OCI-LY7 (cell line): ENCODE measurements at regions not wholly inside any gene's neighbourhood (a gene's known extent, or its start where the extent isn't known, plus 50 kb on each side); places are given as distances from the start of the nearest gene placed in this dataset.

ENCODE experiments used
- BruUV-seq: library from RNA; stranded (reverse); fragments of 400-500 nt; replicated peaks from 2 replicates; lab custom pipeline; 2021; lab: Mats Ljungman, UMichigan
- CTCF ChIA-PET: fragments of 300-600 bp; sonication (Branson Sonifier 250); formaldehyde crosslinking; loops from one replicate; lab custom pipeline; 2022; ENCODE audit warnings: antibody characterized with exemption; ENCODE audit not compliant: unreplicated experiment; lab: Charles Lee
- POLR2A ChIA-PET: fragments of 300-600 bp; sonication (Branson Sonifier 250); formaldehyde crosslinking; loops from one replicate; lab custom pipeline; 2022; ENCODE audit warnings: antibody characterized with exemption; lab: Charles Lee
- DNase-seq: peaks from one replicate; pipeline ENCODE4 v3.0.0-alpha.2; 2015; ENCODE audit warnings: low spot score
- H2AFZ ChIP-seq: fragments of 200-600 bp; sonication (generic), shearing (Covaris generic); 2 replicates; pipeline ENCODE4 v1.6.1; 2014; ENCODE audit warnings: mild to moderate bottlenecking, antibody characterized with exemption, low read length, moderate library complexity
- H3K27ac ChIP-seq: fragments of 200-600 bp; sonication (generic); 2 replicates; pipeline ENCODE4 v1.5.1; 2014; ENCODE audit warnings: mixed run types, low read depth, mild to moderate bottlenecking, moderate library complexity, low read length, inconsistent platforms; ENCODE audit not compliant: poor library complexity, severe bottlenecking
- H3K36me3 ChIP-seq: fragments of 200-600 bp; sonication (generic); 2 replicates; pipeline ENCODE4 v1.6.1; 2014; ENCODE audit warnings: mild to moderate bottlenecking, antibody characterized with exemption, low read length, moderate library complexity, mixed read lengths; ENCODE audit not compliant: insufficient read depth
- H3K4me1 ChIP-seq: fragments of 200-600 bp; sonication (generic); 2 replicates; pipeline ENCODE4 v1.5.1; 2014; ENCODE audit warnings: mild to moderate bottlenecking, low read length; ENCODE audit not compliant: insufficient read depth, poor library complexity, severe bottlenecking
- H3K4me2 ChIP-seq: fragments of 200-600 bp; sonication (generic); 2 replicates; pipeline ENCODE4 v1.6.1; 2014; ENCODE audit warnings: mild to moderate bottlenecking, low read length
- H3K4me3 ChIP-seq: fragments of 200-600 bp; sonication (generic); 2 replicates; pipeline ENCODE4 v1.5.1; 2014; ENCODE audit warnings: mild to moderate bottlenecking, low read depth, low read length; ENCODE audit not compliant: poor library complexity, severe bottlenecking
- H3K79me2 ChIP-seq: fragments of 200-600 bp; sonication (generic); 2 replicates; pipeline ENCODE4 v1.6.1; 2016; ENCODE audit warnings: low read depth, mild to moderate bottlenecking, low read length, moderate library complexity, mixed read lengths; ENCODE audit not compliant: insufficient read depth
- H3K9me2 ChIP-seq: fragments of 200-600 bp; sonication (generic); 2 replicates; pipeline ENCODE4 v1.6.1; 2016; ENCODE audit warnings: mild to moderate bottlenecking, low read length, mixed read lengths; ENCODE audit not compliant: insufficient read depth
- H3K9me3 ChIP-seq: fragments of 200-600 bp; sonication (generic); 2 replicates; pipeline ENCODE4 v1.6.1; 2014; ENCODE audit warnings: mild to moderate bottlenecking, mixed run types, low read length, mixed read lengths
- H4K20me1 ChIP-seq: fragments of 200-600 bp; sonication (generic); 2 replicates; pipeline ENCODE4 v1.6.1; 2014; ENCODE audit warnings: mild to moderate bottlenecking, antibody characterized with exemption, low read length, moderate library complexity, mixed read lengths; ENCODE audit not compliant: insufficient read depth
- CTCF ChIP-seq: fragments of 200-600 bp; sonication (generic); conservative IDR thresholded peaks from 2 replicates; pipeline ENCODE4 v1.5.1; 2014; ENCODE audit warnings: mild to moderate bottlenecking, antibody characterized with exemption, low read length, moderate library complexity, mixed read lengths
- EZH2phosphoT487 ChIP-seq: fragments of 200-600 bp; sonication (generic); IDR thresholded peaks from 2 replicates; pipeline ENCODE4 v1.6.1; 2018; ENCODE audit warnings: low read depth, borderline replicate concordance, mild to moderate bottlenecking, mixed run types, antibody characterized with exemption, low read length, moderate library complexity, mixed read lengths
- intact Hi-C: fragments of 100-400 bp; cut with micrococcal nuclease; formaldehyde crosslinking; loops from one replicate; pipeline ENCODE4 v1.10.0; 2022; ENCODE audit not compliant: unreplicated experiment

- ChIA-PET CTCF (no interaction called here), POLR2A (no interaction called here)
- BruUV-seq, result no TSS peak
- H3K4me1 ChIP-seq, result no peaks in the 10 kb centered on the region
- TF ChIP-seq CTCF, result no peak
- TF ChIP-seq EZH2phosphoT487, result no peak
- H3K9me3 ChIP-seq, result no peaks in the 10 kb centered on the region
- intact Hi-C loops, result no loop called here
- H3K4me3 ChIP-seq, result no peak overlapping the region
- H3K36me3 ChIP-seq, result no peaks in the 10 kb centered on the region
- no peak overlapping the region for H2AFZ ChIP-seq
- H3K79me2 ChIP-seq, result no peaks in the 10 kb centered on the region
- DNase-seq, result no peak
- H3K9me2 ChIP-seq, result no peaks in the 10 kb centered on the region
- H3K27ac ChIP-seq, result no peak overlapping the region
- H3K4me2 ChIP-seq, result no peak overlapping the region
- H4K20me1 ChIP-seq, result no peaks in the 10 kb centered on the region
These were observed 484.5 kb downstream of the IGSF11 start for GRCh38 chr3:118550122-118550521.

- Histone ChIP-seq H3K36me3 (no peaks in the 10 kb centered on the region), H3K4me3 (no peak overlapping the region), H3K4me2 (no peak overlapping the region), H3K27ac (no peak overlapping the region), H3K79me2 (no peaks in the 10 kb centered on the region), H4K20me1 (no peaks in the 10 kb centered on the region), H3K9me3 (no peaks in the 10 kb centered on the region), H3K9me2 (no peaks in the 10 kb centered on the region), H2AFZ (no peak overlapping the region), H3K4me1 (no peaks in the 10 kb centered on the region)
- intact Hi-C loops, result no loop called here
- ChIA-PET POLR2A (no interaction called here), CTCF (no interaction called here)
- TF ChIP-seq EZH2phosphoT487, result no peak
- TF ChIP-seq CTCF, result no peak
- DNase-seq, result no peak
- BruUV-seq, result no TSS peak
These were observed 484.1 kb downstream of the IGSF11 start for GRCh38 chr3:118550556-118550955.

- no TSS peak for BruUV-seq
These were observed 480.4 kb downstream of the IGSF11 start for GRCh38 chr3:118554148-118554838.

More at GRCh38 chr3:118554148-118554838, 480.4 kb downstream of the IGSF11 start:
- Histone ChIP-seq H2AFZ (no peak overlapping the region), H4K20me1 (no peaks in the 10 kb centered on the region), H3K79me2 (no peaks in the 10 kb centered on the region), H3K36me3 (no peaks in the 10 kb centered on the region), H3K9me3 (no peaks in the 10 kb centered on the region), H3K4me1 (no peaks in the 10 kb centered on the region), H3K9me2 (no peaks in the 10 kb centered on the region), H3K27ac (no peak overlapping the region), H3K4me3 (no peak overlapping the region), H3K4me2 (no peak overlapping the region)
- TF ChIP-seq CTCF, result no peak
- TF ChIP-seq EZH2phosphoT487, result no peak
- ChIA-PET CTCF (no interaction called here), POLR2A (no interaction called here)
- no peak for DNase-seq
- intact Hi-C loops, result no loop called here
